HEK293 (cell line): ENCODE measurements at regions not wholly inside any gene's neighbourhood (a gene's known extent, or its start where the extent isn't known, plus 50 kb on each side); places are given as distances from the start of the nearest gene placed in this dataset.

Source experiments
- OSR2 ChIP-seq: fragments of 450-650 bp; formaldehyde crosslinking; IDR thresholded peaks from 2 replicates; pipeline ENCODE4 v1.5.1; 2016; ENCODE audit warnings: missing biosample characterization, missing genetic modification characterization
- ZFP3 ChIP-seq: fragments of 450-650 bp; formaldehyde crosslinking; IDR thresholded peaks from 2 replicates; pipeline ENCODE4 v1.5.1; 2016; ENCODE audit warnings: low read depth, missing biosample characterization, missing genetic modification characterization
- ZNF654 ChIP-seq: fragments of 450-650 bp; formaldehyde crosslinking; IDR thresholded peaks from 2 replicates; pipeline ENCODE4 v1.5.1; 2016; ENCODE audit warnings: low read depth, missing biosample characterization, missing genetic modification characterization

- TF ChIP-seq OSR2 (tag by site-specific recombination) = no peak
- TF ChIP-seq ZNF654 = no peak
- no peak for TF ChIP-seq ZFP3 (tag by site-specific recombination)
These were observed 108.4 kb upstream of the MLN start for GRCh38 chr6:33912195-33912594.
